GM19395 (cell line): ENCODE measurements at regions not wholly inside any gene's neighbourhood (a gene's known extent, or its start where the extent isn't known, plus 50 kb on each side); places are given as distances from the start of the nearest gene placed in this dataset.

Experiments
- ATAC-seq: cut with Tn5 transposase; IDR thresholded peaks from one replicate; pipeline ENCODE4 v1.9.1; 2021; ENCODE audit warnings: mild to moderate bottlenecking, moderate library complexity; ENCODE audit not compliant: unreplicated experiment

DNA sequence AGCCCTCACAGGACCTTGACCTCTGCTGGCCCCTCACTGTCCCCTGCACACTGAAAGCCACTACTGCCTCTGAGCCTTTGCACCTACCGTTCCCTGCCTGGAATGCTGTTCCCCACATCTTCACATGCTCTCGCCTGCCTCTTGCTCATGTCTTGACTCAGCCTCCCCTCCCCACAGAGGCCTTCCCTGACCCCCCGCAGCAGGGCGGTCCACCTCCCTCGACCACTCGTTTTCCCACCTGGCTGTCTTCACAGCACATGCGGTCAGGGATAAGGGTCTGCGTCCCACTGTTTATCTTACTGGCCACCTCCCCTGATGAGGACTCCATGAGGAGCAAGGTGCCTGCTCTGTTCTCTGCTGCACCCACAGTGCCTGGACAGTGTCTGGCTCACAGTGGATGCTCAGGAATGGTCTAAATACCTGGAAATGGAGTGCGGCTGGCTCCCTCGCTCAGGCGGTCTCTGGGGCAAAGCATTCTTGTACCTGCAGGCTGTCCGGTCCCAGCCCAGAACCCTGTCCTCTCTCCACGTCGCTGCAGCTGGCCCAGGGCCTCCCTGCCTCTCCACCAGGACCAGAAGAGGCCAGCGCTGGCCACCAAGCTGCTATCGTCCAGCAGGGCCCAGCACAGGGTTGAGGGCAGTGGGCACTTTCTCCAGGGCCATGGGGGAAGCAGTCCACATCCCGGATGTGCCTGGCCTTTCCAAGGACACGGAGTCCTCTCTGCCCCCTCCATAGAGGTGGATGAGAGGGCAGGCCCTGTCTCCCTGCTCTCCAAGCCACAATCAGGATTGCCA lies 107.4 kb downstream of the NCOR2 start:
- no peak for ATAC-seq

DNA sequence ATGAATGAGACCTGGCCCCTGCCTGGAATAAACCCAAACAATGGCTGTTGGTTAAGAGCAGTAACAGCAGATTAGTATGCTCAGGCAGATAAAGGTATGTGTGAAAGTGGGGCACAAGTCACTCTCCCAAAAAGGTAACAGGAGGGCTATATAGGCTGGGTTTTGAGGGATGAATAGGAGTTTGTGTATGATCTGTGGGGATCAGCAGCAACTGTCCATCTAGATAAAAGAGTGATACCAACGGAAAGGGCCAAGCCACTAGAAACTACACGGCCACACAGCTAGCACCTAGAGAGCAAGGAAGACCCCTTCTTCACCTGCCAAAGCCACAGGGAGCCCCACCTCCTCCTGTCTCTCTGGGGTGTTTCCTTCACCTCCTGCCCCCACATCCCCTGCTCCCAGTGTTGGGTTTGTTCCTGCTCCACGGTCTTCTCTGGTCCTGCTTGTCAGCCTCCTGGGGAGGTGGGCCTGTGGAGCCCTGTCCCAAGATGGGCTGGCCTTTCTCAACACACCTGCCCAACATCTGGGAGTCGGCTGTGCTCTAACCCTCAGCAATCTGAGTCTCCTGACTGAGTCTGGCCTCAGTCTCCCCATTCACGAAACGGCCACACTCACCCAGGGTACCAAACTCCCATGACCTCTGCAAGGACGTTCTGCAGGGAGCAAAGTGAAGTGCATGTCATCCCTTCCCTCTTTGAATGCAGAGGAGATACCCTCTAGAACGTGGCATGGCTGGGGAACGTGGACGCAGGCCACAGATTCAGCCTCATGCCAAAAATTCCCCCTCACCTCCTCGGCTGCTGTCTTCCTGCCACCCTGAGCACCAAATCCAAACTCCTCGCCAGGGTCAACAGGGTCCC lies 108.2 kb downstream of the NCOR2 start:
- no peak for ATAC-seq

DNA sequence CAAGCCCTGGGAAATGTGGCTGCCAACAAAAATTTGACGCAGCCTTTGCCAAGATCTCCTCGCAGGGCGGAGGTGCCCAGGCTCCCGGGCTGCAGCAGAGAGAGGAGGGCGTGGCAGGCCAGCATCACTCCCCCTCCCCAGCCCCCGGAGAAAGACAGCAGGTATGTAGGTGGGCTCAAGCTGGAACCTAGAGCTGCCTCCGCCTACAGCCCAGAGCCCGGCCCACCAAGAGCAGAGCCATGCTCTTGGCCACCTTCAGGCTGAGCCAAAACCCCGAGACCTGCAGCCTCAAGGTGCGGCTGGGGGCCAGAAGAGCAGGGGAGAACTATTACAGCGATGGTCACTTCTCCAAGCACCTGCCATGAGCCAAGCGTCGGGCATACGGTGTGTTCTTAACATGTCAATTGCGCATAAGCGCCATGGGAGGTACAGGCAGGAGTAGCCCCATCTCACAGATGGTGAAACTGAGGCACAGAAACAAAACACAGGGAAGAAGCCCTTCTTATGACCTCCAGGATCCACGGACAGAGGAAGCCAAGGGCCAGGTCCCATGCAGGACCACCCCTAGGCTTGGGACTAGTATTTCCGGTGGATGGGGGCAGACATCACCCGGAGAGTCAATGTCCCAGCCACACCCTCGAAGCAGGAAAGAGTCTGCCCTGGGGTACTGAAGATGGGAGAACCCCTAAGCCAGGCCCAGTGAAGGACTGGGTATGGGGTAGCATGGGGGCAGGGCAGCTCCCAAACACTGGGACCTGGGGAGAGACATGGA lies 109.0 kb downstream of the NCOR2 start:
- ATAC-seq: no peak

DNA sequence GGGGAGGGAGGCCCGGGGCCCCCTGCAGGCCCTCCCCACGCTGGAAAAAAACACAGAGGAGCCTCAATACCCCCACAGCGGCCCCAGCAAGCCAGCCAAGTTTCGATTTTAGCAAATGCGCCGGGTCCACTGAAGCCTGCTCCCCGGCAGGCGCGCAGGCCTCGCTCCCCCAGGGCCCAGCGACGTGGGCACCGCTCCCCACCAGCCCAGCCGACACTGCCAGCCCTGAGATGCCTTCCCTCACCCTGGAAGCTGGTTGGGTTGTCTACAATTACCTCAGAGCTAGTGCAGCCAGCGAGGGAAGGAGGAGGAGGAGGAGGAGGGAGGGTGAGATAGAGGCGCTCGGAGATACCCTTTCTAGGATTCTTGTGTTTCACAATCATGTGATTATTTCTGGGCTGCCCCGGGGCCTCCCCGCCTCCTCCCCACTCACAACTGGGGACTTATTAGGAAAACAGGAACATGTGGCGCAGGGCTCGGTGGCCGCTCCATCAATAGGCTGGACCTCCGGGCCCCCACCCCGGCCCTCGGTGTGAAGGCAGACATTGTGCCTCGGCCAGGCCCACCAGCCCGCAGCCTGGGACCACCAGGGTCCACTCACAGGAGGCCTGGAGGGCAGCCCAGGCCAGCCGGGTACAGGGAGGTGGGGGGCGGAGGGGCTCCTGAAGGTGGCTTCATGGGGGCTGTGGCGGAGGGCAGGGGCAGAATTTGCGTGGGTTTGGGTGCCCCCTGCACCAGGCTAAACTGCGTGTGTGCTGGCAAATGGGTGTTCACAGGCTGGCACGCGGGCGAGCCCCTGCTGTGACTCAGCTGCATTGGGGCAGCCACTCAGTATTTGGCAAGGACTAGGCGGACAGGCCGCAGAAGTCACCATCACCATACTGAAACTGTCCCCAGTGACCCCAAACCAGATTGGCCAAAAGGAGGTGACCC lies 109.9 kb downstream of the NCOR2 start:
- peak; percentile 31 for ATAC-seq

DNA sequence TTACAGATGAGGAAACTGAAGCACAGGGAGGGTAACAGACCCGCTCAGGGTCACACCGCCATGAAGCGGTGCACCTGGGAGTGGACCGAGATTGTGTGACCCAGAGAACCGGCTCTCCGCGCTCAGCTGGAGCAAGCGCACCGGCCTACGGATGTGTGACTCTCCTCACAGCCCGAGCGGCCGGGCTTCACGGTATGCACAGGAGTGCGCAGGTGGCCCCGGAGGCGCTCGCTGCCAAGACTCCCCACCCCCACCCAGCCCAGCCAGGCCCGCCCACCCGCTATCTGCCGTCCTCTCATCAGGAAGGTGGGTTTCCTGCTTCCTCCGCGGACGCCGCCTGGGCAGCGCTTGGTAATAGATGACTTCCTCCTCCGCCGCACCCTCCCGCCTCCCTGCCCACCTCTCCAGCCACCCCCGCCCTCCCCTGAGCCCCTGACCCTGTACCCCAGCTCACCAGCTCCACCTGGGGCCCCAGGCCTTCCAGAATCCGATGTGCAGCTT lies 110.7 kb downstream of the NCOR2 start:
- peak; percentile 27 for ATAC-seq

DNA sequence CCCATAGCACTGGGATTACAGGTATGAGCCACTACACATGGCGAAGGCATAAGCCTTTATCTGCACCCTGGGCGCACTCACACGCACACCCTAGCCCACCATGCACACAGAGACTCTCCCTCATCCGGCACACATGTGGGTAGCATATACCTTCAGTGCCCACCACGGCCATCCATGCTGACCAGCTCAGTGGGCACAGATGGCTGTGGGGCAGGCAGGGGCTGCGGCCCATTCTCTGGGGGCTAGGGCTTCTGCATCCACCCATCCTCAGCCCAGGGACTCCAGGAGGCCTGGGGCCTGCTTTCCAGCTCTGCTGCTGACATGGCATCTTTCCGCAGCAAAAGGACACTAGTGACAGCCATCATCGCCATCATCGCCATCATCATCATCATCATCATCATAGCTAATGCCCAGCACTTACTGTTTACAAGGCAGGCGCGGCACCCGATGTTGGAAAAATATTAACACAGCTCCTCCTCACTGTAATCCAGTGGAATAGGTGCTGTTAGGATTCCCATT lies 111.2 kb downstream of the NCOR2 start:
- no peak for ATAC-seq

DNA sequence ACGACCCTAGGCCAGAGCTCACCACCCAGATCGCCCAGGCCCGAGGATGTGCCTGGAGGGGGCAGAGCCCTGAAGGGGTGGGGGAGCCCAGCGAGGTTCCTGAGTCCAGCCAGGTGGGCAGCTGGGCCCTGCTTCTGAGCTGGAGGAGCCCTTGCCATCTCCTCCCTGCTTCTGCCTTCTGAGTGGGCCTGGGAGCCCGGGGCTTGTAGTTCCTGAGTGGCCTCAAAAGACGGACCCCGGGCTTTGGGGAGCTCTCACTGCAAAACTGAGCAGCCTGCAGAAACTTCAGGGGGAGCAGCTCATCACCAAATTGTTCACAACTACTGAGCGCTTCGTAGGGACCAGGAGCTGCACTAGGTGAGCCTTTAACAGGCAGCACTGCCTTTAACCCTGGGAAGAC lies 112.1 kb downstream of the NCOR2 start:
- ATAC-seq: no peak

DNA sequence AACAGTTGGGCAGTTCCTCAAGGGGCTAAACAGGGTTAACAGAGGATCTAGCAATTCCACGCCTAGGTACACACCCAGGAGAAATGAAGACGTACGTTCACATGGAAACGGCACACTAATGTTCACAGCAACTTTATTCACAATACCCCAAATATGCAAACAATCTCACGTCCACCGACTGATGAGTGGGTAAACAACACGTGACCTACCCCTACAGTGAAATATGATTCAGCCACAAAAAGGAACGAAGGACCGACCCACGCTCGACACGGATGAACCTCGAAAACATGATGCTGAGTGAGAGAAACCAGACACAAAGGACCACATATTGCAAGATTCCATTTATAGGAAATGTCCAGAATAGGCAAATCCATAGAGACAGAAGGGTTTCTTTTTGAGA lies 112.7 kb downstream of the NCOR2 start:
- ATAC-seq: no peak

DNA sequence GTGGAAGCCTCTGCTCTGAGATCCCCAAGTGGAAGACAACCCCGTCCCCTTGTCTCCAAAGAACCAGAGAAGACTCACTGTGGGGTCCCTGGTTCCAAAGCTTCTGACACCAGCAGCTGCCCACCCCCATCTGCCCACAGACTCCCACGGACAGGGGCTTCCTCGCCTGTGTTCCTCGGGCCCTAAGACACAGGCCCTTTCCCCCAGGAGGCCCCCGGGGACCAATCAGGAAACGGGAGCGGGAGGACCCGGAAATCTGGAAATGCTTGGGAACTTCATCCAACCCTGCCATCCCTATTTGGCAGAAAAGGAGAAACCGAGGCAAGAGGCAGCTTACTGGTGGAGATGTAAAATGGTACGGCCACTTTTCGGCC lies 113.1 kb downstream of the NCOR2 start:
- no peak for ATAC-seq

DNA sequence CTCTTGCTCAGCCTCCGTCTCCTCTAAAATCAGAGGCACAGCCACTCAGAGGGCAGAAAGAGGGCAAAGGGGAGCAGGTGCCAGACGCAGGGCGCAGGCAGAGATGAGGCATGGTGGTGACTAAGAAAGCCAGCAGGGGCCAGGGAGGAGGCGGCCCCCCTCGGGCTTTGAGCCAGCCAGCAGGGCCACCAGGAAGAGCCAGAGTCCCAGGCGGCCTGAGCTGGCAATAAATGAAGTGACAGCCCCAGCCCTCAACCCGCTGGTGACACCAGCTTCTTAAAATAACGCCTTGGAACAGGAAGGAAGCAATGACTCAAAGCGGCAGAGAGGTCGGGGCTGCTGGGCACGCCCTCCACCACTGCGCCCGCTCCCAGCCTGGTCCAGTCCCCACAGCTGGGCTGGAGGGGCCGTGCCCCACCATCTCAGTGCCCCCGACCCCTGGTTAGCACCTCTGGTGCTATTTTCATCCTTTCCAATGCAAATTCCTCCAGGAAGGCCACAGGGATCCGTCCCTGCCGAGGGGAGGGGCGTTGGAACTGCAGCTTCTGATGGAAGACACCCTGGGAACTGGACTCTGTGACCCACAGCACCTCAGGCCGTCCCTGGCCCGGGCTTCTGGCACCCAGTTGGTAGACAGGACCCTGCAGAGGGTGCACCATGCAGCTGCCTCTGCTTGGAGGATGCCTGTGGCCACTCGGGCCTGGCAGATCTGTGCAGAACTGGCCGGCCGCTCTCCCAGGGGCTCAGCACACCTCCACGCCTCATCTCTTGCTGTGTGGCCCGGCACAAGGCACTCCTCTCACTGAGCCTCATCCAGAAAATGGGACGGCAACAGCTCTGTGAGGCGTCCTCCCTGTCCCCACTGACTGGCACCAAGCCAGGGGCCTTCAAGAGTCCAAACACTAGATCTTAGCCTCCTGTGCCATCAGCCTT lies 113.7 kb downstream of the NCOR2 start:
- peak; percentile 85 for ATAC-seq

DNA sequence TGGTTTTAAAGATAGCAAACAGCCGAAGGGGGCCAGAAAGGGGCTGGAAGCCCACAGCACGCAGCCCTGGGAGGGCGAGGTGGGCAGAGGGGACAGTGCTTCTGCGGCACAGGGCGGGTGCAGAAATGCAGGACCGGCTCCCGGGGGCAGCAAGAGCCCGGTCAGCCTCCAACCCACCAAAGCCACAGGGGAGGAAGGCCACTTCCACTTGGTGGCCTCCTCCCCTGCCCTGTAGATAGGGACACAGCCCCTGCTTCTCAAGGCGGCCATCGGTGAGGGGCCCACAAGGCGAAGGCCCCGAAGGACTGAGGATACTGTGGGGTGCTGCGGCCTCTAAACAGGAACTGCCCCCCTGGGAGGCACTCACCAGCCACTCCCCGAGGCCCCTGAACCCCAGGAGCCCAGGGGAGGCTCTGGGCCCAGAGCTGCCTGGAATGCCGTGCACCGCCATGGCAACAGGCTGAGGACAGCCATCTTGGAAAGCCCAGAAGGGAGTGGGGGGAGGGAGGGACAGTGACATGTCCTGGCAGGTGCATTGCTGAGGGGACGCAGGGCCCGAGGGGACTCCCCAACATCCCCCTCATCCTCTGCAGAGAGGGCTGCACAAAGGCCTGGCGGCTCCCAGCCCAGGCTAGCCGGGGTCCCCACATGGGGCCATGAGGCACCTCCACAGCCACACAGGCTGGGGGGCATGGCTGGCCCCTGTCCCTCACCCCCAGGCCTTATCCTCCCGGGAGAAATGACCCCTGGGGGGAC lies 114.7 kb downstream of the NCOR2 start:
- ATAC-seq: no peak

DNA sequence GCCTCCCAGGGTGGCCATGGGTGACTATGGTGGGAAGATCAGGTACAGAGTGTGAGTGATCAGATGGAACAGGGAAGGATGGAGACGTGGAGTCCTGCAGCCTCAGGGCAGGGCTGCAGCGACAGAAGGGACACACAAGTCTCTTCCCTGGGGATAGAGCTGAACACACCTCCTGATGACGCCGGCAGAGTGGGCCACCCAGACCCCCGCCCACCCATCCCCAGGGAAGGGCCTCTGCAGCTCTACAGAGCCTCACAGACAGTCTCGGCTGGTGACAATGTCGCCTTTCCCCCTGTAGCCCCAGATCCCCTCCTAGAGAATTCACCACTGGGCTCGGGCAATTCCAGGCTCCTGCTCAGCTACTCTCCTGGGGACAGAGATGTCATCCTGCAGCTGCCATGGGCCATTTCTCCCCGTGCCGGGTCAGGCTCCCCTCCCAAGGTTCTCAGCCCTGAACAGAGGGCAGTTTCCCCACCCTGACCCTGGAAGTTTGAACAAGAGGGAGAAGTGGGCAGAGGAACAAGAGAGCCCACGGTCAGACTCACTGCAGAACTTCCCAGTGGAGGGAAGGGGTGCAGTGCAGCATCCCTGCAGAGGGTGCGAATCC lies 115.7 kb downstream of the NCOR2 start:
- no peak for ATAC-seq

DNA sequence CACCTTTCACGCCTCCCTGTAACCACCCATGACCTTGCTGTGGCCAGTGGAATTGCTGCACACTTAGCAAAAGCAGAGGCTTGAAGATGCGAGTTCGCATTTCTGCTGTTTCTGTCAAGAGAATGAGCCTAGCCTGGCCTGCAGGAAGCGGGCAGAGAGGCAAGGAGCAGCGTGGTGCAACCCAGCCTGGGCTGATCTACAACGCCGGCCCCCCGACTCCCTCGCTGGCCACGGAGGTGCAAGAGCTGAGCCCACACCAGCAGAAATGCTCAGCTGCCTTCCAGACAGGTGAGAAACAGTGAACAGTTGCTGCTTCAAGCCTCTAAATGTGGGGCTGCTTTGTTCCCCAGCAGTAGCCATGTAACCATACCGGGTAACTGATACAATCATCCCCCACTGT lies 116.4 kb downstream of the NCOR2 start:
- no peak for ATAC-seq

DNA sequence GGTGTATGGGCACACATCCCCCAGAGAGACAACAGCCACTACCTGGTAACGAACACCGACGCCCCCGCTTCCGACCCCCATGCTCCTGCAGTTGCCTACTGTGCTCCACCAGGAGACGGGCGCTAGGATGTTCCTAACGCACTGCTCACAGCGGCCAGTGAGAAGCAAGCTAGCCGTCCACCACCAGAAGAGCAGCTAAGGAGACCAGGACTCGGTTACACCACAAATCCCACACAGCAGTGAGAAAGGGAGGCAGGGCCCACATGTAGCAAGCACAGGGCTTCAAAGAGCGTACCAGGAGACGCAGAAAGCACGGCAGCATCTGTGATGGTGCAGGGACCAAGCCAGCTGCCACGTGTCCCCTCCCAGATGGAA lies 117.0 kb downstream of the NCOR2 start:
- no peak for ATAC-seq

DNA sequence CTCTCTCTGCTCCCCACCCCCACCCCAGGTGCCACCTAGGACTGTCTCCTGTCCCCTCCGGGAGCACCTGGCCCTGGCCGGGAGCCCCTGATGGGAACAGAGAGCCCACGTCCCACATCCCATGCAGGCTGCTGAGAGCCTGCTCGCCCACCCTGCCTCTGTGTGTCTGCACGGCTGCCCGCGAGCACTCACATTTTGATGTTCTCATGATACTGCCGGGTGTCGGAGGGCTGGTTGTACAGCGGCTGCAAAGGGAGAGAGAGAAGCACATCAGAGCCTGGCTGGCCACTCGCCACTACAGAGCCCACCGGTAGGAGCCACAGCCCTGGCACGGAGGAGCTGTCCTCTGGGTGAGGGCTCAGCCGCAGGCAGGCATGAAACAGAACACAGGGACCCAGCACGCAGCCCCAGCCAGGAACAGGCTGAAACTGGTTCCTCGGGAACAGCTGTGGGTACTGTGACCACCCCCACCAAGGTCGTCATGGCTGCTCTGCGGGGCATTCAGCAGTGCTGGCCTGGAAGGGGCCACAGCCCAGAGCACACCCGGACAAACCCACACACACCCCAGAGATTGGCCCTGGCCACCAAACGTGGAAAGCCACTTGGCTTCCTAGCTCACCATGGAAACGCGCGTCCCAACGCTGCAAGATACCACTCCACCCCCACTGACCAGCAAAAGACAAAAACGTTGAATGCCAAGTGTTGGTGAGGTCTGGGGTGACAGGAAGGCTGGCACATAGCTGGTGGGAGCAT lies 117.6 kb downstream of the NCOR2 start:
- no peak for ATAC-seq

DNA sequence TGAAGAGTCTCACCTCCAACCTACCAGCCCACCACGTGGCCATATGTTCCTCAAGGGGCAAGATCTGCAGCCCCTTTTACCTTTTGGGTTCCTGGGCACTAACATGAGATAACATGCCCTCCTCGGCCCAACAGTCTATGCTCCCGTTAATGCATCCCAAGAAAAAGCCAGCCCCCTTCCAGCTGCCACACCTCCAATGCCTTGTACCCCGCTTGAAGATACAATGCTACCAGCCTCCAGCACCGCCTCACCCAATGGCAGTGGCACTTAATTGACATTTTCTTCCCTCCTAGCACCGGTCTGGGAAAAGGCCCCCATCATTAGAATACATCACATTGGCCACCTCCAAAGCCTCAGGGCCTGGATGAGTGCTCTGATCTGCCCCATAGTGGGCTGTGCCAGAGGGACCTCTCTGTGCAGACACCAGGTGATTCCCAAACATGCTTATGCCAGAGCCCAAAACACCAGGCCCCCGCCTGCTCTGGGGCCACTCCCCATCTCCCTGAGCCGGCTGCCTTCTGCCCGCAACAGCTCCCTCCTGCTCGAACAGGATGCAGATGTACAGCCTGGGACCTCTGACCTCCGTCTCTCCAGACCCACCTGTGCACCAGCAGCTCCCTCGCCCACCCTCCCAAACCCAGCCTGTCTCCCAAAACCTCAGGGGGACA lies 118.3 kb downstream of the NCOR2 start:
- ATAC-seq: no peak
